GM19324 (cell line): ENCODE measurements at regions not wholly inside any gene's neighbourhood (a gene's known extent, or its start where the extent isn't known, plus 50 kb on each side); places are given as distances from the start of the nearest gene placed in this dataset.
"Not testable (repeated sequence)": the region's sequence is repeated elsewhere in the genome, so short reads cannot be mapped to it uniquely, and the experiment has no call there.

Experiments
- ATAC-seq: cut with Tn5 transposase; IDR thresholded peaks from one replicate; pipeline ENCODE4 v1.9.1; 2021; ENCODE audit warnings: mild to moderate bottlenecking, moderate library complexity; ENCODE audit not compliant: unreplicated experiment, low FRiP score

- no peak for ATAC-seq
Observed at GRCh38 chr13:58318495-58319167, 687.1 kb downstream of the PCDH17 start.

- ATAC-seq: no peak
Observed at GRCh38 chr13:58324161-58324560, 692.6 kb downstream of the PCDH17 start.

- ATAC-seq: no peak
Observed at GRCh38 chr13:58329746-58330145, 698.2 kb downstream of the PCDH17 start.

GRCh38 chr13:58340895-58341294, 709.4 kb downstream of the PCDH17 start:
- ATAC-seq: no peak

GRCh38 chr13:58341318-58341717, 709.8 kb downstream of the PCDH17 start:
- no peak for ATAC-seq

- ATAC-seq: no peak
Observed at GRCh38 chr13:58343076-58343475, 711.5 kb downstream of the PCDH17 start.

- not testable (repeated sequence) for ATAC-seq
Observed at GRCh38 chr13:58352100-58352499, 720.6 kb downstream of the PCDH17 start.

- ATAC-seq: no peak
Observed at GRCh38 chr13:58369936-58370335, 738.4 kb downstream of the PCDH17 start.

- ATAC-seq: no peak
Observed at GRCh38 chr13:58376349-58376748, 744.8 kb downstream of the PCDH17 start.

- ATAC-seq: no peak
Observed at GRCh38 chr13:58376775-58377174, 745.2 kb downstream of the PCDH17 start.

- ATAC-seq: no peak
Observed at GRCh38 chr13:58379221-58379620, 747.7 kb downstream of the PCDH17 start.

GRCh38 chr13:58385336-58385735, 753.8 kb downstream of the PCDH17 start:
- not testable (repeated sequence) for ATAC-seq

GRCh38 chr13:58397596-58398387, 766.2 kb downstream of the PCDH17 start:
- no peak for ATAC-seq

GRCh38 chr13:58399263-58399662, 767.7 kb downstream of the PCDH17 start:
- no peak for ATAC-seq

- ATAC-seq: no peak
Observed at GRCh38 chr13:58406545-58406944, 775.0 kb downstream of the PCDH17 start.

GRCh38 chr13:58429917-58430316, 798.4 kb downstream of the PCDH17 start:
- no peak for ATAC-seq

GRCh38 chr13:58434943-58435342, 803.4 kb downstream of the PCDH17 start:
- no peak for ATAC-seq

- no peak for ATAC-seq
Observed at GRCh38 chr13:58437427-58437826, 805.9 kb downstream of the PCDH17 start.

- no peak for ATAC-seq
Observed at GRCh38 chr13:58446979-58447378, 815.4 kb downstream of the PCDH17 start.

- ATAC-seq: no peak
Observed at GRCh38 chr13:58452123-58452623, 820.6 kb downstream of the PCDH17 start.

GRCh38 chr13:58455094-58455493, 823.5 kb downstream of the PCDH17 start:
- no peak for ATAC-seq

GRCh38 chr13:58461217-58461616, 829.7 kb downstream of the PCDH17 start:
- no peak for ATAC-seq
